ENCODE measurements at regions not wholly inside any gene's neighbourhood (a gene's known extent, or its start where the extent isn't known, plus 50 kb on each side); places are given as distances from the start of the nearest gene placed in this dataset.

GRCh38 chr14:41397926-41398325, 208.8 kb upstream of the LRFN5 start:
- Histone ChIP-seq H3K27ac (no peak overlapping the region), H3K36me3 (replicated peaks in 1 of 2; ENCODE audit: insufficient read depth in 1 of 2, low read depth in 2 of 2) (no peaks in the 10 kb centered on the region), H3K4me3 (no peak overlapping the region), H3K27me3 (no peaks in the 10 kb centered on the region), H3K9me3 (no peaks in the 10 kb centered on the region), H3K4me1 (no peaks in the 10 kb centered on the region)
- ATAC-seq (no peak), DNase-seq (no peak)
- TF ChIP-seq POLR2A (IDR thresholded peaks at IDR 0.05) (no peak), CTCF (IDR thresholded peaks at IDR 0.05) (no peak)
- intact Hi-C loops (cut with DNase I) = no loop called here

- intact Hi-C loops (cut with DNase I) = no loop called here
- WGBS, 2 donors = 74 to 81% methylated on average over 6 of the region's 6 CpGs
- TF ChIP-seq CTCF (IDR thresholded peaks at IDR 0.05) = no peak
- TF ChIP-seq POLR2A (IDR thresholded peaks at IDR 0.05) = no peak
These were observed 213.2 kb upstream of the LRFN5 start for GRCh38 chr14:41393512-41393911.

GRCh38 chr14:41392226-41392625, 214.4 kb upstream of the LRFN5 start:
- intact Hi-C loops (cut with DNase I) = no loop called here
- H3K36me3 ChIP-seq (replicated peaks in 1 of 2; ENCODE audit: insufficient read depth in 1 of 2, low read depth in 2 of 2) = no peaks in the 10 kb centered on the region
- H3K27me3 ChIP-seq = no peaks in the 10 kb centered on the region
- H3K27ac ChIP-seq = no peak overlapping the region
- H3K4me3 ChIP-seq = no peak overlapping the region
- ATAC-seq = no peak
- DNase-seq = no peak
- TF ChIP-seq CTCF (IDR thresholded peaks at IDR 0.05) (no peak), POLR2A (IDR thresholded peaks at IDR 0.05) (no peak)
- WGBS, 2 donors = 69 to 73% methylated on average over 6 of the region's 6 CpGs
- H3K4me1 ChIP-seq = no peaks in the 10 kb centered on the region
- no peaks in the 10 kb centered on the region for H3K9me3 ChIP-seq

More at GRCh38 chr14:41393512-41393911, 213.2 kb upstream of the LRFN5 start:
- no peak for DNase-seq
- H3K27ac ChIP-seq = no peak overlapping the region
- H3K4me3 ChIP-seq = no peak overlapping the region
- no peaks in the 10 kb centered on the region for H3K27me3 ChIP-seq
- H3K9me3 ChIP-seq = no peaks in the 10 kb centered on the region
- no peak for ATAC-seq
- H3K4me1 ChIP-seq = no peaks in the 10 kb centered on the region
- no peaks in the 10 kb centered on the region for H3K36me3 ChIP-seq (replicated peaks in 1 of 2; ENCODE audit: insufficient read depth in 1 of 2, low read depth in 2 of 2)

GRCh38 chr14:41389355-41389754, 217.3 kb upstream of the LRFN5 start:
- H3K27ac ChIP-seq = no peak overlapping the region
- DNase-seq (no peak), ATAC-seq (no peak)
- WGBS, 2 donors = 53 to 62% methylated on average over 1 of the region's 1 CpG
- no peaks in the 10 kb centered on the region for H3K4me1 ChIP-seq
- no peak overlapping the region for H3K4me3 ChIP-seq
- no peaks in the 10 kb centered on the region for H3K9me3 ChIP-seq
- intact Hi-C loops (cut with DNase I) = no loop called here
- no peak for TF ChIP-seq POLR2A (IDR thresholded peaks at IDR 0.05)
- no peaks in the 10 kb centered on the region for H3K27me3 ChIP-seq
- H3K36me3 ChIP-seq (replicated peaks in 1 of 2; ENCODE audit: insufficient read depth in 1 of 2, low read depth in 2 of 2) = no peaks in the 10 kb centered on the region

GRCh38 chr14:41385797-41386196, 220.9 kb upstream of the LRFN5 start:
- no peaks in the 10 kb centered on the region for H3K9me3 ChIP-seq
- ATAC-seq (no peak), DNase-seq (no peak)
- TF ChIP-seq CTCF (IDR thresholded peaks at IDR 0.05) (no peak), POLR2A (IDR thresholded peaks at IDR 0.05) (no peak)
- no peaks in the 10 kb centered on the region for H3K4me1 ChIP-seq
- no peaks in the 10 kb centered on the region for H3K27me3 ChIP-seq
- H3K27ac ChIP-seq = no peak overlapping the region
- intact Hi-C loops (cut with DNase I) = no loop called here
- WGBS, 2 donors = 39 to 73% methylated on average over 1 of the region's 1 CpG
- H3K4me3 ChIP-seq = no peak overlapping the region
- no peaks in the 10 kb centered on the region for H3K36me3 ChIP-seq (replicated peaks in 1 of 2; ENCODE audit: insufficient read depth in 1 of 2, low read depth in 2 of 2)
